Gastroesophageal sphincter (tissue), 3 donors: ENCODE measurements at regions not wholly inside any gene's neighbourhood (a gene's known extent, or its start where the extent isn't known, plus 50 kb on each side); places are given as distances from the start of the nearest gene placed in this dataset.

Experiments
- EP300 ChIP-seq: sonication (generic); formaldehyde crosslinking; IDR thresholded peaks from one replicate; pipeline ENCODE4 v1.6.1; 2017; ENCODE audit warnings: antibody characterized with exemption, mild to moderate bottlenecking
- POLR2A ChIP-seq, 2 donors: fragments of 450-650 bp; IDR thresholded peaks; one replicate each; pipeline ENCODE4 v1.6.1; 2017; ENCODE audit warnings: antibody characterized with exemption in 2 of 2, mild to moderate bottlenecking in 2 of 2, moderate library complexity in 1 of 2
- POLR2AphosphoS5 ChIP-seq: sonication (generic); formaldehyde crosslinking; IDR thresholded peaks from one replicate; pipeline ENCODE4 v1.6.1; 2017; ENCODE audit warnings: antibody characterized with exemption
- TF ChIP-seq, protein P1 (sequence below), 4 experiments: fragments of 200-600 bp in 2 of 4; fragments of 450-650 bp in 2 of 4; sonication (generic) in 1 of 4; IDR thresholded peaks; one replicate each; pipeline ENCODE4 v1.5.1; 2017 to 2019; ENCODE audit warnings: antibody characterized with exemption in 4 of 4, mild to moderate bottlenecking in 2 of 4, moderate library complexity in 2 of 4

DNA sequence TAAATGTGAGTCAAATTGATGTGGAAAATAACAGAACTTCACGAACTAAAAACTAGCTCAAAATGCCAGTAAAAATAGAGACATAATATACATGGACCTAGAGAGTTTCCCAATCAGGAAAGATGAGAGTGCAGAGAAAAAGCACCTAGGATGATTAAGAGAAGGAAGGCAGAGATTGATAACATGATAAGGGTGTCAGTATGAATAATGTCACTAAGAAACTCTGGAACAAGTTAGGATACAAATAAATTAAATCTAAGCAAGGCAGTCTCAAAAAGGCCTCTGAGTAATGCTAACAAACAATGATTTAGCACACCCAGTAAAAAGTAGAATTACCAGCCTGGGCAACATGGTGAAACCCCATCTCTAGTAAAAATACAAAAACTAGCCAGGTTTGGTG is 304.7 kb upstream of the DPPA4 start:
- TF ChIP-seq, protein P1, sequence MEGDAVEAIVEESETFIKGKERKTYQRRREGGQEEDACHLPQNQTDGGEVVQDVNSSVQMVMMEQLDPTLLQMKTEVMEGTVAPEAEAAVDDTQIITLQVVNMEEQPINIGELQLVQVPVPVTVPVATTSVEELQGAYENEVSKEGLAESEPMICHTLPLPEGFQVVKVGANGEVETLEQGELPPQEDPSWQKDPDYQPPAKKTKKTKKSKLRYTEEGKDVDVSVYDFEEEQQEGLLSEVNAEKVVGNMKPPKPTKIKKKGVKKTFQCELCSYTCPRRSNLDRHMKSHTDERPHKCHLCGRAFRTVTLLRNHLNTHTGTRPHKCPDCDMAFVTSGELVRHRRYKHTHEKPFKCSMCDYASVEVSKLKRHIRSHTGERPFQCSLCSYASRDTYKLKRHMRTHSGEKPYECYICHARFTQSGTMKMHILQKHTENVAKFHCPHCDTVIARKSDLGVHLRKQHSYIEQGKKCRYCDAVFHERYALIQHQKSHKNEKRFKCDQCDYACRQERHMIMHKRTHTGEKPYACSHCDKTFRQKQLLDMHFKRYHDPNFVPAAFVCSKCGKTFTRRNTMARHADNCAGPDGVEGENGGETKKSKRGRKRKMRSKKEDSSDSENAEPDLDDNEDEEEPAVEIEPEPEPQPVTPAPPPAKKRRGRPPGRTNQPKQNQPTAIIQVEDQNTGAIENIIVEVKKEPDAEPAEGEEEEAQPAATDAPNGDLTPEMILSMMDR (IDR thresholded peaks at IDR 0.05): no peak
- TF ChIP-seq POLR2AphosphoS5 (no peak), POLR2A (IDR thresholded peaks at IDR 0.05) (no peak), EP300 (no peak)
